ENCODE measurements at regions not wholly inside any gene's neighbourhood (a gene's known extent, or its start where the extent isn't known, plus 50 kb on each side); places are given as distances from the start of the nearest gene placed in this dataset.

DNA sequence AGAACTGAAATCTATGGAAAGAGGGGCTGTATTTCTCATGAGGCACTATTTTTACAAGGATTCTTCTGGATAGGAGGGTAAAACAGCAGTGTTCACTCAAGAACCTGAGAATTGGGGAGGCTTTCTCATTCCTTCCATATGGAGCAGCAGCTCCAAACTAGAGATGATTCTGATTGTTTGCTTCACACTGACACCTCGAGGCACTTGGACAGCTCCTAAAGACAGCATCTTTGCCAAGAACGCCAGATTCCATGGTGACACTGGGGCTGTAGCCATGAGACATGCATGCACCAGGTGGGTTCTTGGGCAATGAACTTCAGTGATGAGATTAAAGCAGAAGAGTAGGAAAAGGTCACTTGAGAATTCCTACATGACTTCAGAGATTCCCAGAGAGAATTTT lies 361.5 kb upstream of the HTR2A start:
- intact Hi-C loops (cut with micrococcal nuclease): no loop called here

GRCh38 chr13:47256618-47257017 lies 359.8 kb upstream of the HTR2A start:
- intact Hi-C loops (cut with micrococcal nuclease): no loop called here

- intact Hi-C loops (cut with micrococcal nuclease): no loop called here
These were observed 355.8 kb upstream of the HTR2A start for GRCh38 chr13:47252627-47253026.

DNA sequence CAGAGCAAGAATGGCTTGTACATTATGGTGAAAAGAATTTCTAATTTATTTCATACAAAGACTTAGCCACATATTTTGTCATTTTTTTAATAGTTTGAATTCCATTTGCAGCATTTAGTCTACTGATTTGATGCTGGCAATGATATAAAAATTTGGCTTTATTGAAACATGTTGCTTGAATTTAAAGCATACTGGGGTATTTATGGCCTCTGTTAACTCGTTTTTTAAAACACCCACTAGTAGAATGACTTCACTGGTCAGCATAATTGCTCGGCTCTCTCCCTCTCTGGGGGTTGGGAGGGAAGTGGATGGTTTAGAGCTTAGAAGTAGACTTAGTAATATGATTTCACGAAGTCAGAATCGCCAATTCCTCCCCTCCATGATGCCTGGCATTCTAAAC lies 354.9 kb upstream of the HTR2A start:
- intact Hi-C loops (cut with micrococcal nuclease): no loop called here

GRCh38 chr13:47250146-47250545 lies 353.3 kb upstream of the HTR2A start:
- intact Hi-C loops (cut with micrococcal nuclease): no loop called here

- intact Hi-C loops (cut with micrococcal nuclease): no loop called here
These were observed 352.4 kb upstream of the HTR2A start for GRCh38 chr13:47249266-47249665.

DNA sequence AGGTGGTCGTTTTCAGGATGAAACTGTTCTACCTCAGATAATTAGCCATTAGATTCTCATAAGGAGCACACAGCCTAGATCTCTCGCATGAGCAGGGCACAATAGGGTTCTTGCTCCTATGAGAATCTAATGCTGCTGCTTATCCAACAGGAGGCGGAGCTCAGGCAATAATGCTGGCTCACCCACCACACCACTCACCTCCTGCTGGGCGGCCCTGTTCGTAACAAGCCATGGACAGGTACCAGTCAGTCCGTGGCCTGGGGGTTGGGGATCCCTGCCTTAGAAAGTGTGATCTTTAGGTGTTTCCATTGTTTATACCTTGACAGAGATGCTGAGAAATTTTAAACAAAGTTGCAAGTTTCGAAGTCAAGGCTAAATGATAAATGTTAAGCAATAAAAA lies 344.6 kb upstream of the HTR2A start:
- intact Hi-C loops (cut with micrococcal nuclease): no loop called here

DNA sequence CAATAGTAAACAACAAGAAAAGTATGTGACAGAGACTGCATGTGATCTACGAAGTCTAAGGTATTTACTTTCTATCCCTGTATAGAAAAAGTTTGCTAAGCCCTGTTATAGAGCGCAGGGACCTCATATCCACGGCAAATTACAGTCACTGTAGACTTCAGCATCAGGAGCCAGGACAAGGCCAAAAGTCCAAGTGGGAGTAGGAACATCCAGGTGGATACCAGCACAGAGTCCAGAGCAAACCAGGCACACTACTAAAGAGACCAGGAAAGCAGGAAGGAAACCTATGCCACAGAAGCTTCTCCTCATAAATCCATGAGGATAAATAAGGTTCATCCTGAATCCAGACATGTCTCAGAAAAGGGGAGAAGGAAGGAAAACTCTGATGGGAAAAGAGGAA lies 342.2 kb upstream of the HTR2A start:
- intact Hi-C loops (cut with micrococcal nuclease): no loop called here

- intact Hi-C loops (cut with micrococcal nuclease): no loop called here
These were observed 340.7 kb upstream of the HTR2A start for GRCh38 chr13:47237571-47237970.

DNA sequence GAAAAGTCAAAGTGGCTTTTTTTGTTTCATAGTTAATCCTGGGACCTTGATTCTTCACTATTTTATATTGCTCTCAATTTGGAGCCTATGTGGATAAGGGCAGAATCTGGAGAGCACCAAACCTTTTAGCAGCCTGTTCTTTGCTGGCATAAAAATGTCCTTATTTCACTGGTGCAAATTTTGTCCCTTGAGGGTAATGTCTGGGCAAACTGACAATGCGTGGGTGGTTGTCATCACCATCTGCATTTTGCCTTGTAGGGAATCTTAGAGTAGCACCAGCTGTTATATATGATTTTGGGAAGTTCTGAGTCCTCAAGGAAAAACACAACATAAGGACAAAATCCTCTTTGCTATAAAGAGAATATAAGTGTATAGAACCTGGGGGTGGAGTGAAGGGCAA lies 336.9 kb upstream of the HTR2A start:
- intact Hi-C loops (cut with micrococcal nuclease): no loop called here

- intact Hi-C loops (cut with micrococcal nuclease): no loop called here
These were observed 335.7 kb upstream of the HTR2A start for GRCh38 chr13:47232516-47232915.

GRCh38 chr13:47230155-47230554 lies 333.3 kb upstream of the HTR2A start:
- intact Hi-C loops (cut with micrococcal nuclease): no loop called here

- intact Hi-C loops (cut with micrococcal nuclease): no loop called here
These were observed 329.7 kb upstream of the HTR2A start for GRCh38 chr13:47226516-47226915.

GRCh38 chr13:47220453-47221140 lies 323.7 kb upstream of the HTR2A start:
- intact Hi-C loops (cut with micrococcal nuclease): no loop called here

GRCh38 chr13:47218611-47219010 lies 321.8 kb upstream of the HTR2A start:
- intact Hi-C loops (cut with micrococcal nuclease): no loop called here

DNA sequence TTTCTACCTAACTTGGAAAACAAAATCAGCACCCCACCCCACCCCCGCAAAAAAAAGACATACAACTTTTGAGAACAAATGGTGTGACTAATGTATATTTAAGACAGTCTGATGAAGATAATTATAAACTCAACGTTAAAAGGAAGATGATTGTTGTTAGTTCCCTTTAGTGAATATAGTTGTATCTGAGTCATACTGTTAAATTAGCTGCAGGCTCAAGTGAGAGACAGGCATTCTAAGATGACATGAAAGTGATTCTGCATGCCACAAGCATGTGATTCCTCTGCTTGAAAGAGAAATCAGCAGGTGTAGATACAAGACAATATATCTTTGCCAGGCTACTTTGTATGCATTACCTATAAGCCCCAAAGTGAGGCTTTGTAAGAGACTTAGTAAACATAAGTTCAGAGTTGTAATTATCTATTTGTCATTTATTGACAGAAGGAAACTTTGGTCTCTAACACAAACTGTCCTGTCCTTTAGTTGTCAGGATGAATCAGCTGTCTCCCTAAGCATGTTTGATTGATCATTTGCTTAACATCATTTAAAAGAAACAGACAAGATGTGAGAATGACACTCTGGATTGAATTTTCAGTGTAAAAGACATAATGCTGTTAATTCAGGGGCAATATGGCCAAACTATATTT lies 319.4 kb upstream of the HTR2A start:
- intact Hi-C loops (cut with micrococcal nuclease): no loop called here

DNA sequence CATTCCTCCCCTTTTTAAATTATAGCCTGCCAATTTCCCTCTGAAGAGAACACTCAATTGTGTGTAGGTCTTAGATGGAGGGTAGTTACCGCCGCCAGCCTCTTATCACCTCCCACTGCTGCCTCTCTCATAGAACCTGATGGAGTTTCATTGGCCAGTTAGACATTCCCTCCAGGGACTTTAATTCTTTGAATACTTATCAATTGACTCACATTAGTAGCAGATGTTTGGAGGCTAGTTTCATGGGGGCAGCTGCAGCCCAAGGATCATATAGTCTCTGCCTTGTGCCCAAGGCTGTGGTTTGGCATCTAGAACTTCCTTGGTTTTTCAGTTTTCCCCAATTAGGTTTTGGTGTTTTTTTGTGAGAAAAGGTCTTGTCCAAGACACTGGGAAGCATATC lies 318.9 kb upstream of the HTR2A start:
- intact Hi-C loops (cut with micrococcal nuclease): no loop called here

- intact Hi-C loops (cut with micrococcal nuclease): no loop called here
These were observed 316.2 kb upstream of the HTR2A start for GRCh38 chr13:47213047-47213446.

DNA sequence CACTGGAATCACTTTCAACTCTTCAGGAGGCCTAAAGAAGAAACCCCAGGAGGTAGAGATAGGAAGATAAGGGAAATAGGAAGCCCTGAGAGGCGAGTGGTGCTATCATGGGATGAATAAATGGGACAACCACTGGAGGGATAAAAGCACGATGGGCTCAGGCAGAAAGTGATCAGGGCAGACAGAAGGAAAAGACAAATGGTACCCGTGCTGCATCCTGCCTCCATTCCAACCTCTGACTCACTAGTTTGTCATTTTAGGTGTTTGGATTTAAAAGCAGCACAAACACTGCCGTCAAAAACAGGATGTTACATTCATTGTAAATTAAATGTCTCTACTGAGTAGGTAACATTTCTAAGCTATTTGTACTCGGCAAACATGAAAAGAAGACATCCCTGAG lies 314.3 kb upstream of the HTR2A start:
- intact Hi-C loops (cut with micrococcal nuclease): no loop called here

DNA sequence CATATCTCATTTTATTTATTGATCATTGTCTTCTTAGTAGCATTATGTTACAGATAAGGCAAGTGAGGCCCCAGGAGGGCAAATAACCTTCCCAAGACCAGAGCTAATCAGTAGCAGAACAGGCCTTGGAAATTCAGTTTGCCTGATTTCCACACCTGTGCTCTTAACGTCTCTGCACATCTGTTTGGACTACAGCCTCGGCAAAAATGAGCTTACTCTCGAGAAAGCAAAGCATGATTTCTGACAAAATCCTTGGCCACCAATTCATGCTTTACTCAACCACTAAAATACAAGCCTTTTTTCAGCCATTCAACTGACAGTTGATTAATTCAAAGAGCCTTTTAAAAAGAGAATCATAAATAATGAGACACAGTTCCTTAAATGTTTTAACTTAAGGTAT lies 309.3 kb upstream of the HTR2A start:
- intact Hi-C loops (cut with micrococcal nuclease): no loop called here

DNA sequence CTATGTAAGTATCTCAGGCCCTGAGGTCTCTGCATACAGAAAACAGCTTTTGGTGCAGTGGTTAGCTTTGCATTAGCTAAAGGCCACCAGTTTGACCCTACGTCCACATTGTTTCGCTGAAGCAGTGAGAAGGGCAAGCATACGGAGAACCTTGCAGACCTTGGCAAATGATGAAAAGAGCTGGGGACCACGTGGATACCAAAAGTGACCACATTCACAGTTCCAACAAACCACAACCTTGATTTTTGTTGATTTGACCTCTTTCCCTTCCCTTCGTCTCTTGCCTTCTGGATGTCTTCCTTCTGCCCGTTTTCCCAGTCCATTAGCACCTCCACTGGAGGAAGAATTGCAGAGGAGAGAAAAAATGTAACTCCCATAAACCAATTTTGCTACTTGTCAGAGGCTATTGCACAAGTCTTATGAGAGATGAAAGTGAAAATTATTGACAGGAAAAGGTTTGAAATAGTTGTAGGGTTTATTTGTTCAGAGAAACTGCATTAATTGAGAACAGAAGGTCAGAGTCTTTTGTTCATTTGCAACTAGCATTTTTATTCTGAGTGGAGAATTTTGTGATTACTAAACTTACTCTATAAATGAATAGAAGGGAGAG lies 293.9 kb upstream of the HTR2A start:
- intact Hi-C loops (cut with micrococcal nuclease): no loop called here

GRCh38 chr13:47188802-47189201 lies 291.9 kb upstream of the HTR2A start:
- intact Hi-C loops (cut with micrococcal nuclease): no loop called here

GRCh38 chr13:47186471-47186870 lies 289.6 kb upstream of the HTR2A start:
- intact Hi-C loops (cut with micrococcal nuclease): no loop called here
